ENCODE measurements at regions not wholly inside any gene's neighbourhood (a gene's known extent, or its start where the extent isn't known, plus 50 kb on each side); places are given as distances from the start of the nearest gene placed in this dataset.
"Not testable (repeated sequence)": the region's sequence is repeated elsewhere in the genome, so short reads cannot be mapped to it uniquely, and the experiment has no call there.

- Histone ChIP-seq H3K27ac (ENCODE audit: insufficient read depth, low read length, poor library complexity, severe bottlenecking) (no peak overlapping the region), H3K4me1 (ENCODE audit: control insufficient read depth, insufficient read depth, low read length, poor library complexity, severe bottlenecking) (no peaks in the 10 kb centered on the region), H3K4me3 (ENCODE audit: low read depth, low read length) (no peak overlapping the region), H3K36me3 (ENCODE audit: control insufficient read depth, insufficient read depth, low read length) (no peaks in the 10 kb centered on the region), H3K27me3 (ENCODE audit: control insufficient read depth, insufficient read depth, low read length) (no peaks in the 10 kb centered on the region), H3K9me3 (ENCODE audit: control insufficient read depth in 2 of 2, low read length in 2 of 2) (no peaks in the 10 kb centered on the region)
- Mint-ChIP-seq H3K27me3 (no peaks in the 10 kb centered on the region), H3K4me3 (no peak overlapping the region), H3K9me3 (peaks cover 5 to 18% (median 8%) of the 10 kb centered on the region in 7 donors), H3K4me1 (no peaks in the 10 kb centered on the region), H3K36me3 (no peaks in the 10 kb centered on the region), H3K27ac (no peak overlapping the region)
- ATAC-seq (ENCODE audit: low read depth in 2 of 2) = no peak
- DNase-seq = no peak
Observed at GRCh38 chr5:85453026-85453349, 1068.3 kb upstream of the EDIL3 start.

GRCh38 chr5:85458319-85458718 lies 1073.6 kb upstream of the EDIL3 start:
- H3K27me3 ChIP-seq (ENCODE audit: control insufficient read depth, insufficient read depth, low read length) = no peaks in the 10 kb centered on the region
- peaks cover 0 to 4% of the 10 kb centered on the region in 2 experiments for H3K9me3 ChIP-seq (ENCODE audit: control insufficient read depth in 2 of 2, low read length in 2 of 2)
- ATAC-seq (ENCODE audit: low read depth in 2 of 2) (no peak), DNase-seq (no peak)
- H3K4me3 Mint-ChIP-seq = no peak overlapping the region
- H3K9me3 Mint-ChIP-seq = peaks cover 5 to 14% (median 7%) of the 10 kb centered on the region in 7 donors
- no peaks in the 10 kb centered on the region for H3K36me3 ChIP-seq (ENCODE audit: control insufficient read depth, insufficient read depth, low read length)
- H3K27me3 Mint-ChIP-seq = no peaks in the 10 kb centered on the region
- no peaks in the 10 kb centered on the region for H3K36me3 Mint-ChIP-seq
- no peaks in the 10 kb centered on the region for H3K4me1 Mint-ChIP-seq
- H3K4me3 ChIP-seq (ENCODE audit: low read depth, low read length) = no peak overlapping the region
- no peak overlapping the region for H3K27ac ChIP-seq (ENCODE audit: insufficient read depth, low read length, poor library complexity, severe bottlenecking)
- no peak overlapping the region for H3K27ac Mint-ChIP-seq
- H3K4me1 ChIP-seq (ENCODE audit: control insufficient read depth, insufficient read depth, low read length, poor library complexity, severe bottlenecking) = no peaks in the 10 kb centered on the region

GRCh38 chr5:85462957-85463356 lies 1078.3 kb upstream of the EDIL3 start:
- H3K36me3 ChIP-seq (ENCODE audit: control insufficient read depth, insufficient read depth, low read length) = no peaks in the 10 kb centered on the region
- no peaks in the 10 kb centered on the region for H3K4me1 ChIP-seq (ENCODE audit: control insufficient read depth, insufficient read depth, low read length, poor library complexity, severe bottlenecking)
- Mint-ChIP-seq H3K36me3 (no peaks in the 10 kb centered on the region), H3K27me3 (no peaks in the 10 kb centered on the region), H3K27ac (no peak overlapping the region), H3K9me3 (peaks cover 0 to 18% (median 4%) of the 10 kb centered on the region in 7 donors), H3K4me3 (no peak overlapping the region), H3K4me1 (peaks cover 0 to 4% (median 0%) of the 10 kb centered on the region in 4 donors)
- no peak overlapping the region for H3K27ac ChIP-seq (ENCODE audit: insufficient read depth, low read length, poor library complexity, severe bottlenecking)
- H3K9me3 ChIP-seq (ENCODE audit: control insufficient read depth in 2 of 2, low read length in 2 of 2) = peaks cover 4% of the 10 kb centered on the region in 2 experiments
- ATAC-seq (ENCODE audit: low read depth in 2 of 2) (no peak), DNase-seq (no peak)
- H3K4me3 ChIP-seq (ENCODE audit: low read depth, low read length) = no peak overlapping the region
- no peaks in the 10 kb centered on the region for H3K27me3 ChIP-seq (ENCODE audit: control insufficient read depth, insufficient read depth, low read length)

- H3K9me3 Mint-ChIP-seq = peaks cover 0 to 29% (median 8%) of the 10 kb centered on the region in 7 donors
- ATAC-seq (ENCODE audit: low read depth in 2 of 2) (no peak), DNase-seq (no peak)
- H3K27me3 Mint-ChIP-seq = no peaks in the 10 kb centered on the region
- Histone ChIP-seq H3K9me3 (ENCODE audit: control insufficient read depth in 2 of 2, low read length in 2 of 2) (peaks cover 0 to 7% of the 10 kb centered on the region in 2 experiments), H3K27ac (ENCODE audit: insufficient read depth, low read length, poor library complexity, severe bottlenecking) (no peak overlapping the region), H3K4me3 (ENCODE audit: low read depth, low read length) (no peak overlapping the region), H3K27me3 (ENCODE audit: control insufficient read depth, insufficient read depth, low read length) (no peaks in the 10 kb centered on the region), H3K4me1 (ENCODE audit: control insufficient read depth, insufficient read depth, low read length, poor library complexity, severe bottlenecking) (no peaks in the 10 kb centered on the region), H3K36me3 (ENCODE audit: control insufficient read depth, insufficient read depth, low read length) (no peaks in the 10 kb centered on the region)
- H3K4me3 Mint-ChIP-seq = no peak overlapping the region
- H3K27ac Mint-ChIP-seq = no peak overlapping the region
- no peaks in the 10 kb centered on the region for H3K36me3 Mint-ChIP-seq
- H3K4me1 Mint-ChIP-seq = peaks cover 0 to 4% (median 0%) of the 10 kb centered on the region in 4 donors
Observed at GRCh38 chr5:85466423-85466822, 1081.7 kb upstream of the EDIL3 start.

GRCh38 chr5:85472749-85473148 lies 1088.1 kb upstream of the EDIL3 start:
- H3K27ac ChIP-seq (ENCODE audit: insufficient read depth, low read length, poor library complexity, severe bottlenecking) = no peak overlapping the region
- ATAC-seq (ENCODE audit: low read depth in 2 of 2) (no peak), DNase-seq (no peak)
- H3K36me3 ChIP-seq (ENCODE audit: control insufficient read depth, insufficient read depth, low read length) = no peaks in the 10 kb centered on the region
- H3K4me1 ChIP-seq (ENCODE audit: control insufficient read depth, insufficient read depth, low read length, poor library complexity, severe bottlenecking) = no peaks in the 10 kb centered on the region
- H3K36me3 Mint-ChIP-seq = no peaks in the 10 kb centered on the region
- H3K4me3 ChIP-seq (ENCODE audit: low read depth, low read length) = no peak overlapping the region
- H3K27ac Mint-ChIP-seq = no peak overlapping the region
- no peaks in the 10 kb centered on the region for H3K27me3 ChIP-seq (ENCODE audit: control insufficient read depth, insufficient read depth, low read length)
- H3K9me3 ChIP-seq (ENCODE audit: control insufficient read depth in 2 of 2, low read length in 2 of 2) = peaks cover 0 to 3% of the 10 kb centered on the region in 2 experiments
- H3K27me3 Mint-ChIP-seq = no peaks in the 10 kb centered on the region
- no peak overlapping the region for H3K4me3 Mint-ChIP-seq
- no peaks in the 10 kb centered on the region for H3K4me1 Mint-ChIP-seq
- H3K9me3 Mint-ChIP-seq = peaks cover 0 to 19% (median 7%) of the 10 kb centered on the region in 7 donors

GRCh38 chr5:85475151-85475550 lies 1090.5 kb upstream of the EDIL3 start:
- peaks cover 0 to 16% (median 5%) of the 10 kb centered on the region in 7 donors for H3K9me3 Mint-ChIP-seq
- ATAC-seq (ENCODE audit: low read depth in 2 of 2); H3K36me3 ChIP-seq (ENCODE audit: control insufficient read depth, insufficient read depth, low read length); H3K27ac ChIP-seq (ENCODE audit: insufficient read depth, low read length, poor library complexity, severe bottlenecking); H3K4me1 ChIP-seq (ENCODE audit: control insufficient read depth, insufficient read depth, low read length, poor library complexity, severe bottlenecking); H3K36me3 Mint-ChIP-seq; DNase-seq; H3K27me3 ChIP-seq (ENCODE audit: control insufficient read depth, insufficient read depth, low read length); H3K9me3 ChIP-seq (ENCODE audit: control insufficient read depth in 2 of 2, low read length in 2 of 2); H3K4me3 ChIP-seq (ENCODE audit: low read depth, low read length); H3K27me3 Mint-ChIP-seq; H3K4me3 Mint-ChIP-seq; H3K4me1 Mint-ChIP-seq; H3K27ac Mint-ChIP-seq: not testable (repeated sequence)

- H3K27ac ChIP-seq (ENCODE audit: insufficient read depth, low read length, poor library complexity, severe bottlenecking) = no peak overlapping the region
- H3K27ac Mint-ChIP-seq = no peak overlapping the region
Observed at GRCh38 chr5:85476617-85477016, 1091.9 kb upstream of the EDIL3 start.

GRCh38 chr5:85479849-85480248 lies 1095.2 kb upstream of the EDIL3 start:
- Histone ChIP-seq H3K4me1 (ENCODE audit: control insufficient read depth, insufficient read depth, low read length, poor library complexity, severe bottlenecking) (no peaks in the 10 kb centered on the region), H3K36me3 (ENCODE audit: control insufficient read depth, insufficient read depth, low read length) (no peaks in the 10 kb centered on the region), H3K9me3 (ENCODE audit: control insufficient read depth in 2 of 2, low read length in 2 of 2) (peaks cover 0 to 3% of the 10 kb centered on the region in 2 experiments), H3K4me3 (ENCODE audit: low read depth, low read length) (no peak overlapping the region), H3K27me3 (ENCODE audit: control insufficient read depth, insufficient read depth, low read length) (no peaks in the 10 kb centered on the region), H3K27ac (ENCODE audit: insufficient read depth, low read length, poor library complexity, severe bottlenecking) (no peak overlapping the region)
- Mint-ChIP-seq H3K4me3 (no peak overlapping the region), H3K27ac (no peak overlapping the region), H3K36me3 (no peaks in the 10 kb centered on the region), H3K4me1 (no peaks in the 10 kb centered on the region), H3K9me3 (peaks cover 0 to 9% (median 2%) of the 10 kb centered on the region in 7 donors), H3K27me3 (no peaks in the 10 kb centered on the region)
- no peak for DNase-seq
- no peak for ATAC-seq (ENCODE audit: low read depth in 2 of 2)

More at GRCh38 chr5:85476617-85477016, 1091.9 kb upstream of the EDIL3 start:
- Histone ChIP-seq H3K4me3 (ENCODE audit: low read depth, low read length) (no peak overlapping the region), H3K9me3 (ENCODE audit: control insufficient read depth in 2 of 2, low read length in 2 of 2) (no peaks in the 10 kb centered on the region), H3K4me1 (ENCODE audit: control insufficient read depth, insufficient read depth, low read length, poor library complexity, severe bottlenecking) (no peaks in the 10 kb centered on the region), H3K36me3 (ENCODE audit: control insufficient read depth, insufficient read depth, low read length) (no peaks in the 10 kb centered on the region), H3K27me3 (ENCODE audit: control insufficient read depth, insufficient read depth, low read length) (no peaks in the 10 kb centered on the region)
- Mint-ChIP-seq H3K27me3 (no peaks in the 10 kb centered on the region), H3K9me3 (peaks cover 0 to 17% (median 3%) of the 10 kb centered on the region in 7 donors), H3K36me3 (no peaks in the 10 kb centered on the region), H3K4me1 (no peaks in the 10 kb centered on the region), H3K4me3 (peak overlapping the region in 1 of 4 donors; percentile 38)
- DNase-seq = no peak
- no peak for ATAC-seq (ENCODE audit: low read depth in 2 of 2)
